ENCODE measurements at regions not wholly inside any gene's neighbourhood (a gene's known extent, or its start where the extent isn't known, plus 50 kb on each side); places are given as distances from the start of the nearest gene placed in this dataset.
"Not testable (repeated sequence)": the region's sequence is repeated elsewhere in the genome, so short reads cannot be mapped to it uniquely, and the experiment has no call there.

- H3K4me1 Mint-ChIP-seq (ENCODE audit: low read depth), result no peaks in the 10 kb centered on the region
- no peak overlapping the region for H3K4me3 Mint-ChIP-seq
- H3K36me3 Mint-ChIP-seq (ENCODE audit: low read depth), result no peaks in the 10 kb centered on the region
- peaks cover 28% of the 10 kb centered on the region for H3K9me3 Mint-ChIP-seq
- no peak overlapping the region for H3K27ac Mint-ChIP-seq
- intact Hi-C loops (cut with micrococcal nuclease), result no loop called here
- no peaks in the 10 kb centered on the region for H3K27me3 Mint-ChIP-seq
Measured at GRCh38 chr12:13559318-13559978, 362.9 kb downstream of the EMP1 start.

- H3K27ac Mint-ChIP-seq, result no peak overlapping the region
- no peaks in the 10 kb centered on the region for H3K27me3 Mint-ChIP-seq
- H3K36me3 Mint-ChIP-seq (ENCODE audit: low read depth), result no peaks in the 10 kb centered on the region
- no peaks in the 10 kb centered on the region for H3K4me1 Mint-ChIP-seq (ENCODE audit: low read depth)
- no peaks in the 10 kb centered on the region for H3K9me3 Mint-ChIP-seq
- intact Hi-C loops (cut with micrococcal nuclease), result no loop called here
- no peak overlapping the region for H3K4me3 Mint-ChIP-seq
Measured at GRCh38 chr12:13552830-13553229, 356.3 kb downstream of the EMP1 start.

DNA sequence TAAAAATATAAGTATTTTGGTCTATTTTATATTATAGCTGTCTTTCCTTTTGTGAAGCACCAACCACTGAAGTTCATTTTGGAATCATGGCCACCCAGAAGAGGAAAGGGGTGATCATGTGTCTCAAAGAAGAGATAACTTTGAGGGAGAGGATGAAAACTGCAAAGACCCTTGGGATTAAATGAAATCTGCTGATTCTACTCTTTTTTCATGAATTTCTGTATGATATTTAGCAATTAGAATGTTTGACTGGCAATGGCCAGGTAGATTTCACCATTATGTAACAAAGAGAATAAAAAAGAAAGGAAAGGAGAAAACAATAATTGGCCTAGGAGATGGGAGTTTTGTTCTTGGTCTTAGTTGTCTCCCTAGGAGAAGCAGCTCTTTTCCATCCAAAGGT lies 350.8 kb downstream of the EMP1 start:
- Mint-ChIP-seq H3K9me3 (no peaks in the 10 kb centered on the region), H3K36me3 (ENCODE audit: low read depth) (no peaks in the 10 kb centered on the region), H3K4me3 (no peak overlapping the region), H3K4me1 (ENCODE audit: low read depth) (no peaks in the 10 kb centered on the region), H3K27me3 (no peaks in the 10 kb centered on the region), H3K27ac (no peak overlapping the region)
- intact Hi-C loops (cut with micrococcal nuclease), result no loop called here

- Mint-ChIP-seq H3K4me1 (ENCODE audit: low read depth) (no peaks in the 10 kb centered on the region), H3K27ac (no peak overlapping the region), H3K4me3 (no peak overlapping the region), H3K9me3 (no peaks in the 10 kb centered on the region), H3K27me3 (no peaks in the 10 kb centered on the region), H3K36me3 (ENCODE audit: low read depth) (no peaks in the 10 kb centered on the region)
- intact Hi-C loops (cut with micrococcal nuclease), result no loop called here
Measured at GRCh38 chr12:13546231-13546630, 349.7 kb downstream of the EMP1 start.

DNA sequence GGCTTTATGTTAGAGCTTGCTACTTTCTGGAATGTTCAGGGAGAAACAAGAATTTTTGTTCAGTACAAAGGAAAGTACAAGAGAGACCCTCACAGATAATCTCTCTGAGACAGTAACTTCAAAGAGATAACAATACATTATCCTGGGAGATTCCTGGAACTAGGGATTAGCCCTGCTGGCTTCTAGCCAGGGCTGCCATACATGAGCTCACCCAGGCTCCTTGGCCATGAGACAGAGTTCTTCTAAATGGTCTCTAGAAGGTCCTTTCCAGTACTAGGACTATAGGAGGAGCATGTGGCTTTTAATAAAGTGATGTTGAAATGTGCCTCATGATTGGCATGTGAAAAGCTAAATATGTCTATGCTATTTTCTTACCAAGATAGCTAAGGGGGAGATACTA lies 342.5 kb downstream of the EMP1 start:
- intact Hi-C loops (cut with micrococcal nuclease), result loop anchor here (10.0 kb wide), 1 partner anchor 284 kb away; no protein-coding TSS in a partner anchor
- no peaks in the 10 kb centered on the region for H3K9me3 Mint-ChIP-seq
- H3K27me3 Mint-ChIP-seq, result no peaks in the 10 kb centered on the region

DNA sequence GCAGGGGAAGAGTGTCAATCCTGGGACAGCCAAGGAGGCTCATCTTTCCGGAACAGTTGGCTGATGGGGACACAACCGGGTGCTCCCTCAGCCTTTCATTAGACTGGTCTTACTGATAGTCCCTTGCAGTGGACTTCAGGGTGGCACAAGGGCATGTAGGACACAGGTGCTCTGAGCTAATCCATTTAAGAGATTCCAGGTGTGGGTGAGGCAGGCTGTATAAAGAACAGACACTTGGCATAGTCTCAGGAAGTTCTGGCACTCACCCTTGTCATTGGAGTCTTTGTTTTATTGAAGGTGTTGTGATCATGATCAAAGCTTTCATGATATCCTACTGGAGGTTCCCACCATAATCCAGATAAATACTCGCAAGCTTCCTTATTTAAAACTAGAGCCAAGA lies 341.6 kb downstream of the EMP1 start:
- intact Hi-C loops (cut with micrococcal nuclease), result loop anchor here (10.0 kb wide), 1 partner anchor 283 kb away; no protein-coding TSS in a partner anchor

More for the DNA sequence above, 342.5 kb downstream of the EMP1 start:
- Mint-ChIP-seq H3K27ac (no peak overlapping the region), H3K36me3 (ENCODE audit: low read depth) (no peaks in the 10 kb centered on the region), H3K4me3 (no peak overlapping the region), H3K4me1 (ENCODE audit: low read depth) (no peaks in the 10 kb centered on the region)

DNA sequence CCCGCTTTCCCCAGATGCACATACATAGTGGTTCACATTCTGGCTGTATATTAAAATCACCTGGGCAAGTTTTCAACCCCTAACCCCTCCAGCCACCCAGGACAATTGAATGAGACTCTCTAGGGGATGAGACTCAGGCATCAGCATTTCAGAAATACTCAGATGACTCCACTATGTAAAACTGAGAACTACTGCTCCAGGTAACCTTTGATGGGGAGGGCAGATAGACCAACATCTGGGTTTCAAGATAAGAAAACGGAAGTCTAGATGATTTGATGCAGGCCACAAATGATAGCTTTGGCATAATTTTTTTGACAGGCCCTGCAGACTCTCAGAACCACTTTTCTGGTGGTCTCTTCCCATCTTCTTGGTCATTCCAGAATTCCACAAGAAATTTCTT lies 341.1 kb downstream of the EMP1 start:
- Mint-ChIP-seq H3K27ac (no peak overlapping the region), H3K9me3 (no peaks in the 10 kb centered on the region), H3K4me3 (no peak overlapping the region), H3K4me1 (ENCODE audit: low read depth) (no peaks in the 10 kb centered on the region), H3K36me3 (ENCODE audit: low read depth) (no peaks in the 10 kb centered on the region), H3K27me3 (no peaks in the 10 kb centered on the region)
- intact Hi-C loops (cut with micrococcal nuclease), result loop anchor here (10.0 kb wide), 1 partner anchor 283 kb away; no protein-coding TSS in a partner anchor

More for the DNA sequence above, 341.6 kb downstream of the EMP1 start:
- Mint-ChIP-seq H3K27ac (no peak overlapping the region), H3K9me3 (no peaks in the 10 kb centered on the region), H3K36me3 (ENCODE audit: low read depth) (no peaks in the 10 kb centered on the region), H3K4me1 (ENCODE audit: low read depth) (no peaks in the 10 kb centered on the region), H3K4me3 (no peak overlapping the region), H3K27me3 (no peaks in the 10 kb centered on the region)

- no peaks in the 10 kb centered on the region for H3K36me3 Mint-ChIP-seq (ENCODE audit: low read depth)
- no peak overlapping the region for H3K4me3 Mint-ChIP-seq
- intact Hi-C loops (cut with micrococcal nuclease), result loop anchor here (10.0 kb wide), 1 partner anchor 282 kb away; no protein-coding TSS in a partner anchor
- H3K27ac Mint-ChIP-seq, result no peak overlapping the region
- H3K27me3 Mint-ChIP-seq, result no peaks in the 10 kb centered on the region
- H3K4me1 Mint-ChIP-seq (ENCODE audit: low read depth), result no peaks in the 10 kb centered on the region
- no peaks in the 10 kb centered on the region for H3K9me3 Mint-ChIP-seq
Measured at GRCh38 chr12:13536219-13536910, 339.8 kb downstream of the EMP1 start.

GRCh38 chr12:13534645-13535398 lies 338.3 kb downstream of the EMP1 start:
- Mint-ChIP-seq H3K4me1 (ENCODE audit: low read depth) (no peaks in the 10 kb centered on the region), H3K9me3 (no peaks in the 10 kb centered on the region), H3K4me3 (no peak overlapping the region), H3K27ac (no peak overlapping the region), H3K36me3 (ENCODE audit: low read depth) (no peaks in the 10 kb centered on the region), H3K27me3 (no peaks in the 10 kb centered on the region)
- intact Hi-C loops (cut with micrococcal nuclease), result loop anchor here (10.0 kb wide), 1 partner anchor 280 kb away; no protein-coding TSS in a partner anchor

- Mint-ChIP-seq H3K4me3 (no peak overlapping the region), H3K4me1 (ENCODE audit: low read depth) (no peaks in the 10 kb centered on the region), H3K27ac (no peak overlapping the region), H3K36me3 (ENCODE audit: low read depth) (no peaks in the 10 kb centered on the region), H3K27me3 (no peaks in the 10 kb centered on the region), H3K9me3 (no peaks in the 10 kb centered on the region)
- intact Hi-C loops (cut with micrococcal nuclease), result loop anchor here (10.0 kb wide), 1 partner anchor 279 kb away; no protein-coding TSS in a partner anchor
Measured at GRCh38 chr12:13534242-13534641, 337.7 kb downstream of the EMP1 start.

DNA sequence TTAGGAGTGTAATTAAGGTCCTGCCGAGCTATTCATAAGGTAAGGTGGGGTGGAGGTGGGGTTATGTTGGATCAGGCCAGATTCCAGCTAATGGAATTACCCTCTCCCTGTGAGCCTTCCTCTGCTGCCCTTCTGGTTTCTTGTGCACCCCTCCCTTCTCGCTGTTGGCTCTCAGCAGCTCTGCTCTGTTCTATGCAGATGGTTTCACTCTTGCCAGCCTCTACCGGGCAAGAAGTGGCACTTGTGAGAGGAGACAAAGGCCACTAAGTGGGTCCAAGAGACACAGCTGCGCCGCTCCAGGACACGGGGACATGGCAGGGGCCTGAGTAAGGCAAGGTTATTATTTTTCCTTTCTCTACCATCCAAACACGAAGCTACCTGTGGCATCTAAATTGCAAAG lies 334.4 kb downstream of the EMP1 start:
- H3K4me3 Mint-ChIP-seq, result no peak overlapping the region
- no peaks in the 10 kb centered on the region for H3K36me3 Mint-ChIP-seq (ENCODE audit: low read depth)
- no peaks in the 10 kb centered on the region for H3K27me3 Mint-ChIP-seq
- H3K9me3 Mint-ChIP-seq, result no peaks in the 10 kb centered on the region
- intact Hi-C loops (cut with micrococcal nuclease), result loop anchor here (10.0 kb wide), 1 partner anchor 276 kb away; no protein-coding TSS in a partner anchor
- H3K27ac Mint-ChIP-seq, result no peak overlapping the region
- H3K4me1 Mint-ChIP-seq (ENCODE audit: low read depth), result no peaks in the 10 kb centered on the region

DNA sequence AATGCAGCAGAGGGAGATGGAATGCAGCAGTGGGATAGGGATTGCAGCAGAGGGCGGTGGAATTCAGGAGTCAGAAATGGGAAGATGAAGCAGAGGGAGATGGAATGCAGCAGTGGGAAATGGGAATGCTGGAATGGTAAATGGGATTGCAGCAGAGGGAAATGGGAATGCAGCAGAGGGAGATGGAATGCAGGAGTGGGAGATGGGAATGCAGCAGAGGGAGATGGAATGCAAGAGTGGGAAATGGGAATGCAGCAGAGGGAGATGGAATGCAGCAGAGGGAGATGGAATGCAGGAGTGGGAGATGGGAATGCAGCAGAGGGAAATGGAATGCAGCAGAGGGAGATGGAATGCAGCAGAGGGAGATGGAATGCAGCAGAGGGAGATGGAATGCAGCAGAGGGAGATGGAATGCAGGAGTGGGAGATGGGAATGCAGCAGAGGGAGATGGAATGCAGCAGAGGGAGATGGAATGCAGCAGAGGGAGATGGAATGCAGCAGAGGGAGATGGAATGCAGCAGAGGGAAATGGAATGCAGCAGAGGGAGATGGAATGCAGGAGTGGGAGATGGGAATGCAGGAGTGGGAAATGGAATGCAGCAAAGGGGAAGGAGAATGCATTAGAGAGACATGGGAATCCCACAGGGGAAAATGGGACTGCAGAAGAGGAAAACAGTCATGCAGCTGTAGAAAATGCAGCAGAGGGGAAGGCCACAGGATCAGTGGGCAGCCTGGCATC lies 329.8 kb downstream of the EMP1 start:
- intact Hi-C loops (cut with micrococcal nuclease); H3K27me3 Mint-ChIP-seq; H3K9me3 Mint-ChIP-seq; H3K27ac Mint-ChIP-seq; H3K36me3 Mint-ChIP-seq (ENCODE audit: low read depth); H3K4me1 Mint-ChIP-seq (ENCODE audit: low read depth); H3K4me3 Mint-ChIP-seq: not testable (repeated sequence)

GRCh38 chr12:13523536-13524307 lies 327.2 kb downstream of the EMP1 start:
- Mint-ChIP-seq H3K36me3 (ENCODE audit: low read depth) (no peaks in the 10 kb centered on the region), H3K27ac (no peak overlapping the region), H3K4me1 (ENCODE audit: low read depth) (no peaks in the 10 kb centered on the region), H3K27me3 (no peaks in the 10 kb centered on the region), H3K4me3 (no peak overlapping the region), H3K9me3 (peaks cover 8% of the 10 kb centered on the region)
- intact Hi-C loops (cut with micrococcal nuclease), result no loop called here
